ENCODE measurements at regions not wholly inside any gene's neighbourhood (a gene's known extent, or its start where the extent isn't known, plus 50 kb on each side); places are given as distances from the start of the nearest gene placed in this dataset.

- Histone ChIP-seq H3K4me3 (replicated peaks; ENCODE audit: low read depth, low read length) (no peak overlapping the region), H3K36me3 (ENCODE audit: control insufficient read depth, insufficient read depth, low read length) (no peaks in the 10 kb centered on the region), H3K27me3 (replicated peaks; ENCODE audit: control insufficient read depth, insufficient read depth, low read length) (no peaks in the 10 kb centered on the region)
- no peak for DNase-seq (ENCODE audit: extremely low read depth, insufficient read length)
- TF ChIP-seq CTCF (IDR thresholded peaks at IDR 0.05; ENCODE audit: insufficient read depth, low read length, poor library complexity, severe bottlenecking), result no peak
These were observed 1400.4 kb downstream of the SUCLG1 start for GRCh38 chr2:83058683-83059082.

GRCh38 chr2:83055376-83056010 lies 1403.6 kb downstream of the SUCLG1 start:
- TF ChIP-seq CTCF (IDR thresholded peaks at IDR 0.05; ENCODE audit: insufficient read depth, low read length, poor library complexity, severe bottlenecking), result no peak
- DNase-seq (ENCODE audit: extremely low read depth, insufficient read length), result no peak

GRCh38 chr2:83054751-83055150 lies 1404.3 kb downstream of the SUCLG1 start:
- no peaks in the 10 kb centered on the region for H3K27me3 ChIP-seq (replicated peaks; ENCODE audit: control insufficient read depth, insufficient read depth, low read length)
- H3K4me3 ChIP-seq (replicated peaks; ENCODE audit: low read depth, low read length), result no peak overlapping the region
- TF ChIP-seq CTCF (IDR thresholded peaks at IDR 0.05; ENCODE audit: insufficient read depth, low read length, poor library complexity, severe bottlenecking), result no peak
- no peak for DNase-seq (ENCODE audit: extremely low read depth, insufficient read length)
- H3K36me3 ChIP-seq (ENCODE audit: control insufficient read depth, insufficient read depth, low read length), result no peaks in the 10 kb centered on the region

More at GRCh38 chr2:83055376-83056010, 1403.6 kb downstream of the SUCLG1 start:
- H3K36me3 ChIP-seq (ENCODE audit: control insufficient read depth, insufficient read depth, low read length), result no peaks in the 10 kb centered on the region
- H3K27me3 ChIP-seq (replicated peaks; ENCODE audit: control insufficient read depth, insufficient read depth, low read length), result no peaks in the 10 kb centered on the region
- no peak overlapping the region for H3K4me3 ChIP-seq (replicated peaks; ENCODE audit: low read depth, low read length)

GRCh38 chr2:83051538-83052170 lies 1407.4 kb downstream of the SUCLG1 start:
- H3K27me3 ChIP-seq (replicated peaks; ENCODE audit: control insufficient read depth, insufficient read depth, low read length), result no peaks in the 10 kb centered on the region
- no peak for TF ChIP-seq CTCF (IDR thresholded peaks at IDR 0.05; ENCODE audit: insufficient read depth, low read length, poor library complexity, severe bottlenecking)
- H3K4me3 ChIP-seq (replicated peaks; ENCODE audit: low read depth, low read length), result no peak overlapping the region
- no peak for DNase-seq (ENCODE audit: extremely low read depth, insufficient read length)
- H3K36me3 ChIP-seq (ENCODE audit: control insufficient read depth, insufficient read depth, low read length), result no peaks in the 10 kb centered on the region

- Histone ChIP-seq H3K36me3 (ENCODE audit: control insufficient read depth, insufficient read depth, low read length) (no peaks in the 10 kb centered on the region), H3K4me3 (replicated peaks; ENCODE audit: low read depth, low read length) (no peak overlapping the region), H3K27me3 (replicated peaks; ENCODE audit: control insufficient read depth, insufficient read depth, low read length) (no peaks in the 10 kb centered on the region)
- no peak for TF ChIP-seq CTCF (IDR thresholded peaks at IDR 0.05; ENCODE audit: insufficient read depth, low read length, poor library complexity, severe bottlenecking)
- DNase-seq (ENCODE audit: extremely low read depth, insufficient read length), result no peak
These were observed 1417.0 kb downstream of the SUCLG1 start for GRCh38 chr2:83042053-83042452.
